Parathyroid adenoma (tissue), 2 donors: ENCODE measurements at regions not wholly inside any gene's neighbourhood (a gene's known extent, or its start where the extent isn't known, plus 50 kb on each side); places are given as distances from the start of the nearest gene placed in this dataset.

ENCODE experiments used
- H2AFZ ChIP-seq: fragments of 300-600 bp; sonication (generic); one replicate; pipeline ENCODE4 v1.7.0; 2017; ENCODE audit warnings: antibody characterized with exemption, mild to moderate bottlenecking
- H3K27ac ChIP-seq: fragments of 300-600 bp; sonication (generic); one replicate; pipeline ENCODE4 v1.7.0; 2017
- H3K27me3 ChIP-seq: fragments of 300-600 bp; sonication (generic); one replicate; pipeline ENCODE4 v1.7.0; 2017; ENCODE audit warnings: low read length; ENCODE audit not compliant: control insufficient read depth, insufficient read depth
- H3K36me3 ChIP-seq: fragments of 300-600 bp; sonication (generic); one replicate; pipeline ENCODE4 v1.7.0; 2017; ENCODE audit warnings: low read length; ENCODE audit not compliant: control insufficient read depth, insufficient read depth
- H3K4me1 ChIP-seq: fragments of 300-600 bp; sonication (generic); one replicate; pipeline ENCODE4 v1.7.0; 2017; ENCODE audit warnings: control low read depth
- H3K4me2 ChIP-seq: fragments of 300-600 bp; sonication (generic); one replicate; pipeline ENCODE4 v1.7.0; 2017; ENCODE audit warnings: low read length
- H3K4me3 ChIP-seq: fragments of 300-600 bp; sonication (generic); one replicate; pipeline ENCODE4 v1.7.0; 2017; ENCODE audit warnings: low read depth, low read length
- H3K79me2 ChIP-seq: fragments of 300-600 bp; sonication (generic); one replicate; pipeline ENCODE4 v1.7.0; 2017; ENCODE audit warnings: control low read depth
- H3K9ac ChIP-seq: fragments of 300-600 bp; sonication (generic); one replicate; pipeline ENCODE4 v1.7.0; 2017; ENCODE audit warnings: mild to moderate bottlenecking
- H3K9me3 ChIP-seq: fragments of 300-600 bp; sonication (generic); one replicate; pipeline ENCODE4 v1.7.0; 2017; ENCODE audit warnings: low read length; ENCODE audit not compliant: control insufficient read depth
- CTCF ChIP-seq: fragments of 300-600 bp; sonication (generic); IDR thresholded peaks from one replicate; pipeline ENCODE4 v1.7.0; 2017; ENCODE audit warnings: antibody characterized with exemption, mild to moderate bottlenecking
- donor health status: primary hyperparathyroidism.

GRCh38 chr2:71801556-71801955 lies 346.1 kb downstream of the CYP26B1 start:
- Histone ChIP-seq H3K4me3 (no peak overlapping the region), H3K27ac (no peak overlapping the region), H3K9ac (no peak overlapping the region), H2AFZ (no peak overlapping the region), H3K79me2 (no peaks in the 10 kb centered on the region), H3K4me2 (no peak overlapping the region), H3K36me3 (no peaks in the 10 kb centered on the region), H3K9me3 (no peaks in the 10 kb centered on the region), H3K4me1 (no peaks in the 10 kb centered on the region), H3K27me3 (no peaks in the 10 kb centered on the region)
- no peak for TF ChIP-seq CTCF

GRCh38 chr2:71800851-71801250 lies 346.8 kb downstream of the CYP26B1 start:
- Histone ChIP-seq H3K9me3 (no peaks in the 10 kb centered on the region), H3K9ac (no peak overlapping the region), H2AFZ (no peak overlapping the region), H3K4me3 (no peak overlapping the region), H3K27me3 (no peaks in the 10 kb centered on the region), H3K4me1 (no peaks in the 10 kb centered on the region), H3K79me2 (no peaks in the 10 kb centered on the region), H3K4me2 (no peak overlapping the region), H3K36me3 (no peaks in the 10 kb centered on the region), H3K27ac (no peak overlapping the region)
- TF ChIP-seq CTCF, result no peak

- Histone ChIP-seq H2AFZ (no peak overlapping the region), H3K4me3 (no peak overlapping the region), H3K9ac (no peak overlapping the region), H3K79me2 (no peaks in the 10 kb centered on the region), H3K4me2 (no peak overlapping the region), H3K27ac (no peak overlapping the region), H3K36me3 (no peaks in the 10 kb centered on the region), H3K4me1 (no peaks in the 10 kb centered on the region), H3K27me3 (no peaks in the 10 kb centered on the region), H3K9me3 (no peaks in the 10 kb centered on the region)
- TF ChIP-seq CTCF, result no peak
These were observed 346.9 kb downstream of the DYSF start for GRCh38 chr2:71800106-71800809.

GRCh38 chr2:71799013-71799575 lies 345.7 kb downstream of the DYSF start:
- Histone ChIP-seq H3K27ac (no peak overlapping the region), H3K4me3 (no peak overlapping the region), H3K79me2 (no peaks in the 10 kb centered on the region), H3K4me1 (no peaks in the 10 kb centered on the region), H3K36me3 (no peaks in the 10 kb centered on the region), H3K9me3 (no peaks in the 10 kb centered on the region), H3K4me2 (no peak overlapping the region), H3K9ac (no peak overlapping the region), H2AFZ (no peak overlapping the region), H3K27me3 (no peaks in the 10 kb centered on the region)
- no peak for TF ChIP-seq CTCF
